Epithelial cell of esophagus (primary cell): ENCODE measurements at regions not wholly inside any gene's neighbourhood (a gene's known extent, or its start where the extent isn't known, plus 50 kb on each side); places are given as distances from the start of the nearest gene placed in this dataset.
"Not testable (repeated sequence)": the region's sequence is repeated elsewhere in the genome, so short reads cannot be mapped to it uniquely, and the experiment has no call there.

Source experiments
- DNase-seq: peaks from one replicate; pipeline ENCODE4 v3.0.0; 2010; ENCODE audit warnings: low read depth
- H3K4me3 ChIP-seq: 2 replicates; pipeline ENCODE4 v1.5.1; 2011; ENCODE audit warnings: mild to moderate bottlenecking, low read length, control low read depth
- TF ChIP-seq, protein P1 (sequence below): IDR thresholded peaks from 2 replicates; pipeline ENCODE4 v1.5.1; 2011; ENCODE audit warnings: low read depth, mild to moderate bottlenecking, low read length, control low read depth, inconsistent platforms; ENCODE audit not compliant: insufficient read depth; ENCODE audit errors: missing control alignments

DNA sequence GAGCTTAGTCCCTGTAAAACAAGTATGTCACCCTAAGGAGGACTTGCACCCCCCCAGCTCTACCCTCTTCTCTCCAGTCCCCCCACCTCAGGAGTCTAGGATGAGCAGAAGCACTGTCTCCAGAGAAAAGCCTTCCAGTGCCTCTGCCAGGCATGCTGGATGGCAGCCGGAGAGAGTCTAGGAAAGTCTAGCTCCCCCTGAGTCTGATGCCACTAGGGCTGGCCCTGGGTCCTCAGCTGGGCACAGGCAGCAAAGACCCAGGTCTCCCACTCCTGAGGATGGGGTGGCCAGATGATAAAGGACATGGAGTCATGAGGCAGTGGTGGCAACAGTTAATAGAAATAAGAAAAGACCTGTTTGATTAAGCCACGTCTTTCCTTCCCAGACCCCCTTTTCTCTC lies 225.6 kb downstream of the CYP26B1 start:
- TF ChIP-seq, protein P1, sequence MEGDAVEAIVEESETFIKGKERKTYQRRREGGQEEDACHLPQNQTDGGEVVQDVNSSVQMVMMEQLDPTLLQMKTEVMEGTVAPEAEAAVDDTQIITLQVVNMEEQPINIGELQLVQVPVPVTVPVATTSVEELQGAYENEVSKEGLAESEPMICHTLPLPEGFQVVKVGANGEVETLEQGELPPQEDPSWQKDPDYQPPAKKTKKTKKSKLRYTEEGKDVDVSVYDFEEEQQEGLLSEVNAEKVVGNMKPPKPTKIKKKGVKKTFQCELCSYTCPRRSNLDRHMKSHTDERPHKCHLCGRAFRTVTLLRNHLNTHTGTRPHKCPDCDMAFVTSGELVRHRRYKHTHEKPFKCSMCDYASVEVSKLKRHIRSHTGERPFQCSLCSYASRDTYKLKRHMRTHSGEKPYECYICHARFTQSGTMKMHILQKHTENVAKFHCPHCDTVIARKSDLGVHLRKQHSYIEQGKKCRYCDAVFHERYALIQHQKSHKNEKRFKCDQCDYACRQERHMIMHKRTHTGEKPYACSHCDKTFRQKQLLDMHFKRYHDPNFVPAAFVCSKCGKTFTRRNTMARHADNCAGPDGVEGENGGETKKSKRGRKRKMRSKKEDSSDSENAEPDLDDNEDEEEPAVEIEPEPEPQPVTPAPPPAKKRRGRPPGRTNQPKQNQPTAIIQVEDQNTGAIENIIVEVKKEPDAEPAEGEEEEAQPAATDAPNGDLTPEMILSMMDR, result no peak
- no peak for DNase-seq
- no peak overlapping the region for H3K4me3 ChIP-seq

DNA sequence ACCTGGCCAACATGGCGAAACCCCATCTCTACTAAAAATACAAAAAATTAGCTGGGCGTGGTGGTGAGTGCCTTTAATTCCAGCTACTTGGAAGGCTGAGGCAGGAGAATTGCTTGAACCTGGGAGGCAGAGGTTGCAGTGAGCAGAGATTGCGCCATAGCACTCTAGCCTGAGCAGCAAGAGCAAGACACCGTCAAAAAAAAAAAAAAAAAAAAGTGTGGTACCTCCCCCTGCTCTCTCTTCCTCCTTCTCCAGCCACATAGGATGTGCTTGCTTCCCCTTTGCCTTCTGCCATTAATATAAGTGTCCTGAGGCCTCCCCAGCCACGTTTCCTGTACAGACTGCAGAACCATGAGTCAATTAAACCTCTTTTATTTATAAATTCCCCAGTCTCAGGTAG lies 226.8 kb downstream of the CYP26B1 start:
- not testable (repeated sequence) for DNase-seq, H3K4me3 ChIP-seq

DNA sequence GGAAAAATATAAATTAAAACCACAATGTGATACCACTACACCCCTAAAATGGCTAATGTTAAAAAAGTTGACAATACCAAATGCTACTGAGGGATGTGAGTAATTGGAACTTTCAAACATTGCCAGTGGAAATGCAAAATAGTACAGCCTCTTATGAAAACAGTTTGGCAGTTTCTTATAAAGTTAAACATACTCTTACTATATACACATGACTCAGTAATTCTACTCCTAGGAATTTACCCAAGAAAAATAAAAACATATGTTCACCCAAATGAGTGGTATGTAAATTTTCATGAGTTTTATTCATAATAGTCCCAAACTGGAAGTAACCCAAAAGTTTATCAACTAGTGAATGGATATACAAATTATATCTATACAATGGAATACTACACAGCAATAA lies 228.0 kb downstream of the CYP26B1 start:
- TF ChIP-seq, protein P1, result no peak
- DNase-seq, result no peak
- no peak overlapping the region for H3K4me3 ChIP-seq

DNA sequence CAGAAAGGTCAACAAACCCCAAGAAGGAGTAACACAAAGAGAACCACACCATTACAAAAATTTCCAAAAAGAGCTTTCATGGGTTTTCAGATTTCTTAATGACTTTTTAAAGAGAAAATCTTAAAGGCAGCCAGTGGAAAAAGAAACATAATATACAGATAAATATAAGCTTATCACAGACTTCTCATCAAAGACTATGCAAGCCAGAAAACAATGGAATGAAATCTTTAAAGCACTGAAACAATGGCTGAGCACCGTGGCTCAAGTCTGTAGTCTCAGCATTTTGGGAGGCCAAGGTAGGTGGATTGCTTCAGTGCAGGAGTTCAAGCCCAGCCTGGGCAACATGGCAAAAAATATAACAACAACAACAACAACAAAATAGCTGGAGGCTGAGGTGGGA lies 237.4 kb downstream of the CYP26B1 start:
- no peak overlapping the region for H3K4me3 ChIP-seq
- TF ChIP-seq, protein P1, result no peak
- DNase-seq, result no peak

DNA sequence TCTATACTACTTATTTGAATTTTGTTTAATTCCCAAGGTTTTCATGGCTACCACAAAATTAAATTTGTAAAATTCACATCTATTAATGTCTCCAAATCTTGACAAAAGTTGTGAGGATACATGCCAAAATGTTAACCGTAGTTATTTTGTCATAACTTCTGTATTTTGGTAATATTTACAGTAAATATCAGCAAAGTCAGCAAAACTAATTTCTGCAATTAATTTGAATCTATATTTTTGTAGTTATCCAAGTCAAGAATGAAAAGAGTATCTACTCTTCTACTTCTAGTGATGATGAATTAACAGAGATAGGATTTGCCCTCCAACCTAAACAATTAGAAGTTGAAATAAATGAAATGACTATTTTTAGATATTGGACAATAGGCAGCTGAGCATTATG lies 238.9 kb downstream of the CYP26B1 start:
- no peak overlapping the region for H3K4me3 ChIP-seq
- DNase-seq, result no peak
- TF ChIP-seq, protein P1, result no peak

DNA sequence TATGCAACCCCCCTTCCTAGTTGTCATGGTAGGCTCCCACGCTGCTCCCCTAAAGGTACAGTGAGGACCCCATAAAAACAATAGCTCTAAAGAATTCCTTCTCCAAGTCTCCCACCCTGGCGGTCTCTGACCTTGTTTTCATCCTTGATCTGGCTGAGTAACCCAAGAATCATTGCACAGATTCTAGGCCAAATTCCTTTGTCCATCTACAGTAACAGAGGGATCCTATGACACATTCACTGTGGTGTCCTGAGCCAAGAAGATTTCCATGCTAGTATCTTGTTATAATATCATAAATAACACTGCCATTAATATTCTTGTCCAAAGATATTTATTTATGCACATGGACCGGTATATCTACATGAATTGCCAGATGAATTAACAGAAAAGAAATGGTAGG lies 240.2 kb downstream of the CYP26B1 start:
- TF ChIP-seq, protein P1, result no peak
- no peak for DNase-seq
- no peak overlapping the region for H3K4me3 ChIP-seq

DNA sequence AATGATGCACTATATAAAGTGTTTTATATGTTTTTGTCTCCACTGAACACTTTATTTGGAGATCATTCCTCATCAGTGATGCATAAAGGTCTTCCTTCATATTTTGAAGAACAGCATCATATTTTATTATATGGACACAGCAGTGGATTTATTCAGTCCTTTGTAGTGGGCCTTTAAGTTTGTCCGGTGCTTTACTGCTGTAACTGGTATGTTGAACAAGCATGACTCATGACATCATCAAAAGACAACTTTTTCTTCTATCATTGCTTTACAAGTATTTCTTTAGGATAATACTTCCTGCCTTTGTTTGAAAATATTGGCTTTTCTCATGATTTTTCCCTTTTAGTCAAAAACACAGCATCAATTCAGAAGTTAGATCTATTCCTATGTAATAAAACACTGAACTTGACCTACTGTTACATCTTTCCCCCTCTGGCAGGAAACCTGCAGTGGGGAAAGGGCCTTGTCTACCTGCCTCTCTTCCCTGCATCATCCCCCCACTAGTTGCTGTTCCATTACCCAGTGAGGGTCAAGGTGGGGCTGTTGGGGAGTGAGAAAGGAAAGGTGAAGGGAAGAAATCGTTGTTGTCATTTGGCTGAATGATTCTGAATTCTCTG lies 241.2 kb downstream of the CYP26B1 start:
- DNase-seq, result no peak
- TF ChIP-seq, protein P1, result no peak
- no peak overlapping the region for H3K4me3 ChIP-seq
